Stimulated activated naive B cell treated with anti-CD40 and anti-IgM and Interleukin-4, amounts not matched to agents 10 μg/mL and 1 μg/mL and 100 μg/mL, for 72 hours (primary cell): ENCODE measurements at regions not wholly inside any gene's neighbourhood (a gene's known extent, or its start where the extent isn't known, plus 50 kb on each side); places are given as distances from the start of the nearest gene placed in this dataset.

Source experiments
- ATAC-seq, 2 donors: fragments of 150-1000 bp; cut with Tn5 transposase; replicated peaks; 2 replicates each; pipeline ENCODE4 v1.10.0; 2021; ENCODE audit warnings: moderate library complexity in 1 of 2
- DNase-seq: peaks from one replicate; pipeline ENCODE4 v3.0.0; 2021
- H3K27ac Mint-ChIP-seq: one replicate; pipeline ENCODE4 v1.8.0; 2022; ENCODE audit warnings: mild to moderate bottlenecking, mixed read lengths
- H3K27me3 Mint-ChIP-seq, 2 donors: one replicate each; pipeline ENCODE4 v1.8.0; 2022; ENCODE audit warnings: mixed read lengths in 2 of 2
- H3K36me3 Mint-ChIP-seq, 2 donors: one replicate each; pipeline ENCODE4 v1.8.0; 2022; ENCODE audit warnings: mixed read lengths in 2 of 2, mild to moderate bottlenecking in 1 of 2
- H3K4me1 Mint-ChIP-seq, 2 donors: one replicate each; pipeline ENCODE4 v1.8.0; 2022; ENCODE audit warnings: mixed read lengths in 2 of 2, mild to moderate bottlenecking in 1 of 2
- H3K4me3 Mint-ChIP-seq, 2 donors: one replicate each; pipeline ENCODE4 v1.8.0; 2022; ENCODE audit warnings: mild to moderate bottlenecking in 2 of 2, mixed read lengths in 2 of 2, moderate library complexity in 1 of 2
- H3K9me3 Mint-ChIP-seq, 2 donors: one replicate each; pipeline ENCODE4 v1.8.0; 2022; ENCODE audit warnings: mixed read lengths in 2 of 2, mild to moderate bottlenecking in 1 of 2

DNA sequence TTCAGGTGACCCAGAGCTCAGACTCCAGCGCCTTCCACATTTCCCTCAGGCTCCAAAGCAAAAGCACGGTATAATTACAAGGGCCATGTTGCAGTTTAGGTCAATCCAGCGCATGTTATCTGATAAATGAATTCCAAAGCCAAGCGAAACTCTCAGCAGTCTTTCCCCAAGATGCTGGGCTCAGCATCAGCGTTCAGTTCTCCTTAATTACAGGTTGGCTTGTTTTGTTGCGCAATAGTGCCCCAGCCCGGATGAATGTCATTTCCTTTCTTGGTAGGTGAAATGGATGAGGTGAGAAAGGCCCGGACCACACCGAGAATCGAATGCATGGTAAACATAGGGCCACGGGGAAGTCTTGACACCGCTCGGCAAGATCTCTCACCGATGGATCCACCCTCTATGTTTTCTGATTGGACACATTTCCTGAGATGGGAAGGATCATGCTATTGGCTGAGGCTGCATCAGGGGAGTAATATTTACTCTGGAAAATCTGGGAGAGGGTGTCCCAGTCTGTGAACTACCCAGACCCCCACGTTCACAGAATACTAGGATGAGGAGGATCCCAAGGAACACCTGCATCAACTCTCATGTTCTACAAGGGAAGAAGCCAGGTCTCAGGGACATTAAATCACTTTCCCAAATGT, 221.2 kb upstream of the ANKRD55 start:
- Mint-ChIP-seq H3K27ac (no peak overlapping the region), H3K4me1 (peaks cover 4 to 24% of the 10 kb centered on the region in 2 donors), H3K9me3 (no peaks in the 10 kb centered on the region), H3K27me3 (no peaks in the 10 kb centered on the region), H3K36me3 (no peaks in the 10 kb centered on the region), H3K4me3 (no peak overlapping the region)
- DNase-seq (no peak), ATAC-seq (no peak)

DNA sequence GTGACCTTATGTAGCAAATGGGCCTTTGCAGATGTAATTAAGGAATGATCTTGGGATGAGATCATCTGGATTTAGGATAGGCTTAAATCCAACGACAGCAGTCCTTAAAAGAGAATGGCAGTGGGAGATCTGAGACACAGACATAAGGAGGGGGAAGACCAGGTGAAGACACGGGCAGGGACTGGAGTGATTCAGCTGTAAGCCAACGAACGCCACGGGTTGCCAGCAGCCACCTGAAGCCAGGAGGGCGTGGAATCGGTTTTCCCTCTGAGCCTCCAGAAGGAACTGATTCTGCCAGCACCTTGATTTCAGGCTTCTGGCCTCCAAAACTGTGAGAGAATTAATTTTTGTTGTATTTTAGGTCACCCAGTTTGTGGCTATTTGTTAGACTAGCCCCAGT, 218.6 kb upstream of the ANKRD55 start:
- Mint-ChIP-seq H3K27ac (no peak overlapping the region), H3K4me3 (no peak overlapping the region), H3K9me3 (peaks cover 3 to 4% of the 10 kb centered on the region in 2 donors), H3K36me3 (no peaks in the 10 kb centered on the region), H3K27me3 (no peaks in the 10 kb centered on the region), H3K4me1 (peaks cover 7 to 31% of the 10 kb centered on the region in 2 donors)
- no peak for ATAC-seq
- no peak for DNase-seq

DNA sequence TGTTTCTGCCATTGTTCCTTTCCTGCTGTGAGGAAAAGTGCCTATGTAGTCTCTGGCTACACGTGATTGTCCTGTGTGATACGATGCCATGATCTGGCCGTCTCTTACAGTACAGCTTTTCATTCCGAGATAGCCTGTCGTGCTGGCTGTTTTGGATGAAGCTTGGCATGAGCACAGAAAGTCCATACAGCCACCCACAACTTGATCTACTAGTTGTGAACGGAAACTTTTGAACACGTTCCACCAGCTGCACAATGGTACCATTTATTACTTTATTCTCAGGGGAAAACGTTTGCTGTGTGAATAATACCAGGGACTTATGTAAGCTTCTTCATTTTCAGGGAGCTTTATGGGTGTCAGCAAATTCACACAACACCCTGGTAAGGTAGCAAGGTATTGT, 217.6 kb upstream of the ANKRD55 start:
- no peaks in the 10 kb centered on the region for H3K27me3 Mint-ChIP-seq

DNA sequence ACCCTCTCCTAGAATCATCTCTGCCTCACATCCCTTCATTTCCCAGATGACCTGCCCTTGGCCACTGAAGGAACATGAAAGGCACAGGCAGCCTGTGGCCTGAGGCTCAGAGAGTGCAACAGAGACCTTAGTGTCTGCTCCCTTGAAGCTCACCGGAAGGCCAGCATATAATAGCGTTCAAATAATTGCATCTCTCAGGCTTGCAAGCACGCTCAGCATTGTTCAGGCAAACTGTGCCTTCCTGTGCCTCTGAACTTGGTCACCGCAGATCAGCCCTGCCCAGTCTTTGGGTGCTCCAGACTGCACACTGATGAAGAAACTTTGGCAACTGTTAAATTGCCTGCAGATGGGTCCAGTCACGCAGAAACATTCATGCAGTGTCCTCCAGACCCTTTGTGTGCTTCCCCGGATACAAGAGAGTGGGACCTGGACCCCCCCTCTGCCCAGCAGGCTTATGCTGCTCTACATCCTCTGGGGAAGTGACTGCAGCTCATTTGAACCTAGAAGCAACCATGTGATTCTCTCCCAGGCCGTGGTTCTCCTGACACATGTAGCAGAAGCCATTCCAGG, 216.0 kb upstream of the ANKRD55 start:
- Mint-ChIP-seq H3K4me3 (no peak overlapping the region), H3K4me1 (peaks cover 4 to 24% of the 10 kb centered on the region in 2 donors), H3K36me3 (no peaks in the 10 kb centered on the region), H3K27ac (no peak overlapping the region), H3K9me3 (peaks cover 3 to 4% of the 10 kb centered on the region in 2 donors), H3K27me3 (no peaks in the 10 kb centered on the region)
- ATAC-seq (no peak), DNase-seq (no peak)

More for the DNA sequence above, 217.6 kb upstream of the ANKRD55 start:
- no peaks in the 10 kb centered on the region for H3K36me3 Mint-ChIP-seq
- peaks cover 3 to 4% of the 10 kb centered on the region in 2 donors for H3K9me3 Mint-ChIP-seq
- DNase-seq = no peak
- H3K4me3 Mint-ChIP-seq = no peak overlapping the region
- ATAC-seq = no peak
- no peak overlapping the region for H3K27ac Mint-ChIP-seq
- H3K4me1 Mint-ChIP-seq = peaks cover 7 to 25% of the 10 kb centered on the region in 2 donors

DNA sequence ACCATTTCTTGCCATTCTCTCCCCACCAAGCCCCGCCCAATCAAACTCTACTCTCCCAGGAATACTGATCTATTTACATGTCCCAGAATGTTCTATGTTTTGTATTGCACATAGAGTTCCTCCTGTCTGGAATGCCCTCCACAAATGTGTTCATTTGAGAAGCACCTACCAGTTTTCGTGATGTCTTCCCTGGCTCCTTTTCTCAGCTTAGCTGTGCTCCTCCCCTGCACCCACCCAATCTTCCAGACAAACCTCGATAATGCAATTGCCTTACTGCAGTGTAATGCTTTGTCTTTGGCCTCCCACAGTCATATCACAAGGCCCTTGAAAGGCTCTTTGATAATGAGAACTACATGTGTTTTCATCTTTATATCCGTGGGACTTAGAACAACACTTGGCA, 214.5 kb upstream of the ANKRD55 start:
- no peak for DNase-seq
- peaks cover 3 to 24% of the 10 kb centered on the region in 2 donors for H3K4me1 Mint-ChIP-seq
- no peaks in the 10 kb centered on the region for H3K36me3 Mint-ChIP-seq
- H3K27ac Mint-ChIP-seq = no peak overlapping the region
- H3K27me3 Mint-ChIP-seq = no peaks in the 10 kb centered on the region
- no peak for ATAC-seq
- no peak overlapping the region for H3K4me3 Mint-ChIP-seq
- H3K9me3 Mint-ChIP-seq = peaks cover 3 to 4% of the 10 kb centered on the region in 2 donors

DNA sequence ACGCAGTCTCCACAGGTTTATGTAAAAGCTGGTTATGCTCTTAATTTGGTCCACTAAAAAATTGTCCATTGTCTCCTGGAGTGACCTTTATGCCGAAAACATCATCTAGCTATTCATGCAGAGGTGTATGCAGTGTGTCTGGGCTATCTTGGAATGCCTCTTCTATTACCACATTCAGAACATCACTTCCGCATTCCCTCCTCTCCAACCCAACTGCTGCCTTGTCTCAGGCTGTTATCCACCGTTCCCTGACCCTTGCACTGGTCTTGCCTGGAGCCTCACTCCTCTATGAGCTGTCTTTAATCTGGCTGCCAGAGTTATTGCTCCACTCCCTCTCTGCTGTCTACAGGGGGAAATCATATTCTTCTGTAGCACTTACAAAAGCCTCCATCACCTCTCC, 214.1 kb upstream of the ANKRD55 start:
- no peak overlapping the region for H3K27ac Mint-ChIP-seq
- H3K9me3 Mint-ChIP-seq = peaks cover 3 to 4% of the 10 kb centered on the region in 2 donors
- DNase-seq = no peak
- no peak for ATAC-seq
- H3K4me1 Mint-ChIP-seq = peaks cover 3 to 24% of the 10 kb centered on the region in 2 donors
- H3K36me3 Mint-ChIP-seq = no peaks in the 10 kb centered on the region
- no peak overlapping the region for H3K4me3 Mint-ChIP-seq
- no peaks in the 10 kb centered on the region for H3K27me3 Mint-ChIP-seq

DNA sequence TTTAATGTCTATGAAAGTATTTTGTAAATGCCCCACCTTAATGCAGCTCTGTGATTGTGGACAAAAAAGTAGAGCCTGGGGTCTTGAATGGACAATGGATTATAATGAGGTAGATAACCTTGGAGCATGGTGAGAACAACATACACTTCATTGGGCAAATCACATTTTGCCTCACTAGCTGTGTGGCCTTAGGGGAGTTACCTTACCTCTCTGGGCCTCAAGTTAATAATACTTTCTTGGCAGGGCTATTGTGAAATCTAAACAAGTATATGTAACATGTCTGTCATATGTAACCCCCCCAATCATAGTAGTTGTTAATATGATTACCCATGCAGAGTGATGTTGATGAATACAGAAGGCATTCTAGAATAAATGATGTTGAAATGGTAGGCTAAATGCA, 213.6 kb upstream of the ANKRD55 start:
- DNase-seq (no peak), ATAC-seq (no peak)
- Mint-ChIP-seq H3K36me3 (no peaks in the 10 kb centered on the region), H3K27ac (no peak overlapping the region), H3K27me3 (no peaks in the 10 kb centered on the region), H3K4me1 (peaks cover 3 to 24% of the 10 kb centered on the region in 2 donors), H3K4me3 (no peak overlapping the region), H3K9me3 (peaks cover 3 to 4% of the 10 kb centered on the region in 2 donors)

DNA sequence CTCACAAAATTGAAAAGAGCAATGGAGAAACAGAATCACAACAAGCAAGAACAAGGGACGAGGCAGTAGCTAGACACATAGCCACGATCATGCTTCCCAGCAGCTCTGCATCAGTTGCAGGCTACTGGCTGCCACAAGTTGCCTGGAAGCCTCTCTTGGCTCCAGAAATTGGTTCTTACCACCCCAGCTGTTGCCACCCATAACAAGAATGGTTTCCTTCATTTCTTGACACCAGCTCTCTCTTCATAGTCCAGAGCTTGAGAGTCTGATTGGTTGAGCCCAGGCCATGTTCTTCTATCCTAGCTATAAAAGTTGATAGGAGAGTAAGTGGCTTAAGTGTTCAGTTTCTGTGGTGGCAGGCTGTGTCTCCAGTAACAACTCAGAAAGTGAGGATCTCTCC, 210.7 kb upstream of the ANKRD55 start:
- Mint-ChIP-seq H3K9me3 (peaks cover 3 to 4% of the 10 kb centered on the region in 2 donors), H3K4me3 (no peak overlapping the region), H3K4me1 (peaks cover 3 to 12% of the 10 kb centered on the region in 2 donors), H3K27ac (no peak overlapping the region), H3K27me3 (no peaks in the 10 kb centered on the region), H3K36me3 (no peaks in the 10 kb centered on the region)
- ATAC-seq (no peak), DNase-seq (no peak)

DNA sequence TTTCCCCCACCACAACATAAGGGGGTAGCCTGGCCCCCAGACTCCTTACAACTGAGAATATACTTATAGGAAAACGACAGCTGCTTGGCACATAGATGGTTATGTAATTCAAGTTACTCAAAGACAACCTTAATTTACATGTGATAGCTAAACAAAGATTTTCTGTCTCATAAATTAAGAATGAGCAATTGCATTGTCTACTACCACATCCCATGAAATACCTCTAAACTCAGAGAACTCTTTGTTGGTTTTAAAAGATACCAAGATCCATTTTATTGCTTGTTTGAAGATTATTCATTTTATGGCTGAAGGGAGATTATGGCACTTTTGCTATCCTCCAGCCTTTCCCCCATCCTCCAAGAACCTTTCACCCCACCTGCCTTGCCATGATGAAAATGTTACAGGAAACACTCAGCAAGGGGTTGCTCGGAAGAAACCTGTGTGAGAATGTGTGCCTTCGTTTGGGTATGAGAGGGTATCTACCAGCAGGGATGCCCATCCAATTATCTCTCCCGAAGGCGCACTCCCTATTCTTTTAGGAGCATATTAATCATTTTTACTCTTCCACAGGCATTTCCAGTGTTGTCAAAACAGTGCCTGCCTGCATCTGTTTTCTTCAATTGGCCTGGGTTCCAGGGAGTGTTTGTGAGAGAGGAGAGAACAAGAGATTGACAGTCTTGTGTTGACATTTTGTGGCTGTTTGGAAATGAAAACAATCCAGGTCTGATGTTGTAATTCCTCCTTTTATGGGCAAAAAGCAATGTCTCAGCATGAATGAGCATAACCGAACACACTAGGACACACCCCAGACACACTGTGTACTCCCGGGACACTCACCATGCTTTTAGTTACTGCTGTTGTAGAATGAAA, 208.0 kb upstream of the ANKRD55 start:
- H3K36me3 Mint-ChIP-seq = no peaks in the 10 kb centered on the region
- H3K27ac Mint-ChIP-seq = no peak overlapping the region
- no peaks in the 10 kb centered on the region for H3K9me3 Mint-ChIP-seq
- DNase-seq (no peak), ATAC-seq (no peak)
- no peak overlapping the region for H3K4me3 Mint-ChIP-seq
- no peaks in the 10 kb centered on the region for H3K27me3 Mint-ChIP-seq
- peaks cover 4 to 6% of the 10 kb centered on the region in 2 donors for H3K4me1 Mint-ChIP-seq

DNA sequence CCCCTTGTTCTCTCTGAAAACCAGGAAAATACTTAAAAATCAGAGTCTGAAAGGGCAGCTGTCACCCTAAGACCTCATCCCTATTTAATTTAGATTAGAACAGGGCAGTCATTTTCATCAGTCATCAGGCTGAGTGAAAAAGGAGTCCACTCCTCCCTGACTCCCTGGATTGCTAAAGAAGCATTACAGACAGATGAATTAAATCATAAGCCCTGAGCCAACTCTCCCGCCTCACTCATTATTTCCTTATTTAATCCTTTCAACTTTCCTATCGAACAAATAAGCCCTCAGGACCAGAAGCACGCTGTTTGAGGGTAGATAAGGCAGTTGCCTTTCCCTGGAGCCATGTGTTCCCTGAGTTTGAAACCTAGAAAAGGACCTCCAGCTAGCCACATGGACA, 201.9 kb upstream of the ANKRD55 start:
- Mint-ChIP-seq H3K27me3 (no peaks in the 10 kb centered on the region), H3K9me3 (peaks cover 2 to 6% of the 10 kb centered on the region in 2 donors)

DNA sequence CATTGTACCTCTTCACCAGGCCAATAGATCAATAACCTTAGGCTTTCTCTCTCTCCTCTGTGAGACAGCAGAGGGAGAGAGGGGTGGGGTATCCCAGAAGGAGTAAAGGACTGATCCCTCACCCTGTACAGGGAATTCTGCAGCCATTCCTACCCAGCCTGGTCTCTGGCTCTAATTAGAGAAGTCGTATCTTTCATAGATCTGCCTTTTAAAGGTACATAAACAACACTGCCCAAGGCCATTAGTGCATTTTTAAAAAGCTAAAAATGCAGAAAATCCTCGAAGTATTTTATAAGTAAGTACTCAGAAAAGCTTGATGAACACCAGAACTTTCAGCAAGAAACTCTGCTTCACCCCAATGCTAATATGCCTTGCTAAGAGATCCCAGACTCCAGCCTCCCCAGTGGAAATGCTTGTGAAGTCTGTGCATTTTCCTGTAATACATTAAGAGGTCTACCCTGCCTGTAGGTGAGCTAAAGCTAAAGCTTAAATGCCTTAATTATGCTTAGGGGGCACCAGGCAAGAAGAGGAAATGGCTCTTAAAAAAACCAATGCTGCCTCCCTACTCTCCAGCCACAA, 200.0 kb upstream of the ANKRD55 start:
- H3K4me1 Mint-ChIP-seq = peaks cover 22 to 41% of the 10 kb centered on the region in 2 donors
- H3K4me3 Mint-ChIP-seq = no peak overlapping the region
- no peak for ATAC-seq
- H3K27me3 Mint-ChIP-seq = no peaks in the 10 kb centered on the region
- H3K36me3 Mint-ChIP-seq = no peaks in the 10 kb centered on the region
- DNase-seq = no peak
- peaks cover 2 to 6% of the 10 kb centered on the region in 2 donors for H3K9me3 Mint-ChIP-seq
- H3K27ac Mint-ChIP-seq = no peak overlapping the region

More for the DNA sequence above, 201.9 kb upstream of the ANKRD55 start:
- Mint-ChIP-seq H3K36me3 (no peaks in the 10 kb centered on the region), H3K4me3 (no peak overlapping the region), H3K27ac (no peak overlapping the region), H3K4me1 (peaks cover 20 to 38% of the 10 kb centered on the region in 2 donors)
- DNase-seq = no peak
- no peak for ATAC-seq

DNA sequence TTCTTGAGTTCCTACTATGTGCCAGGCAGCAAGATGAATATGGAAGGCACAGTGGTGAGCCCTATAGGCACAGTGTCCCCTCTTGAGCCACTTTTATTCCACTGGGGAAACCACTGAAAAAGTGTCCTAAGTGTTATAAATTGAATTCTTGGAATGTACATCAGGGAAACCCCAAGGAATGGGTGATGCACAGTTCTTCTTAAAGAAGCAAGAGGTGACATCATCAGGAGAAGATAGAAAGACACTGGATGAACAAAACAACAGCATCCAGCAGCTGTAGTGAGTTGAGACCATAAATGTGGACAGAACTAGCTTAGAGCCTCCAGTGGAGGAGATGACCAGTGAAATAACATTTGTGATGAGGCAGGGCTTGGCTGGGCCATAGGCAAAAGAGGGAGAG, 199.2 kb upstream of the ANKRD55 start:
- no peaks in the 10 kb centered on the region for H3K27me3 Mint-ChIP-seq
- ATAC-seq (no peak), DNase-seq (no peak)
- H3K27ac Mint-ChIP-seq = no peak overlapping the region
- H3K4me3 Mint-ChIP-seq = no peak overlapping the region
- no peaks in the 10 kb centered on the region for H3K36me3 Mint-ChIP-seq
- H3K9me3 Mint-ChIP-seq = peaks cover 2 to 6% of the 10 kb centered on the region in 2 donors
- H3K4me1 Mint-ChIP-seq = peaks cover 22 to 41% of the 10 kb centered on the region in 2 donors

DNA sequence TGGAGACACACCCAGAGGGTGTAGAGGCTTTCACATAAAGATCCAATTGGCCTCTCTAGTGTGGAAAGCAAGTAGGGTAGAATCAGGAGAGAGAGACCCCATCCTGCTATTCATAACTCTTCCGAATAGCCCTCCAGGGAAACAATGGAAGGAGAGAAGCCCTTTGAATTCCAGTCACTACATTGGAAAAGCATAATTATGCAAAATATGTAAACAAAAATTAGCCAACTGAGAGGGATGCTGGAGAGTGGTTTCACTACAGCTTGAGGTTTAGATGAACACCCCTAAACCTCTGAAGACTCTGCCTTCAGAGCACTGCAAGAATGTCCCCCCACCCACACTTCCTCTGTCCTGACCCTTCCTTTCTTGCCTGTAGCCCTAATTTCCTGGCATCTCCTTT, 197.3 kb upstream of the ANKRD55 start:
- DNase-seq = no peak
- Mint-ChIP-seq H3K9me3 (peaks cover 3 to 6% of the 10 kb centered on the region in 2 donors), H3K4me3 (no peak overlapping the region), H3K4me1 (peaks cover 21 to 32% of the 10 kb centered on the region in 2 donors), H3K27me3 (no peaks in the 10 kb centered on the region), H3K27ac (no peak overlapping the region), H3K36me3 (no peaks in the 10 kb centered on the region)
- no peak for ATAC-seq

DNA sequence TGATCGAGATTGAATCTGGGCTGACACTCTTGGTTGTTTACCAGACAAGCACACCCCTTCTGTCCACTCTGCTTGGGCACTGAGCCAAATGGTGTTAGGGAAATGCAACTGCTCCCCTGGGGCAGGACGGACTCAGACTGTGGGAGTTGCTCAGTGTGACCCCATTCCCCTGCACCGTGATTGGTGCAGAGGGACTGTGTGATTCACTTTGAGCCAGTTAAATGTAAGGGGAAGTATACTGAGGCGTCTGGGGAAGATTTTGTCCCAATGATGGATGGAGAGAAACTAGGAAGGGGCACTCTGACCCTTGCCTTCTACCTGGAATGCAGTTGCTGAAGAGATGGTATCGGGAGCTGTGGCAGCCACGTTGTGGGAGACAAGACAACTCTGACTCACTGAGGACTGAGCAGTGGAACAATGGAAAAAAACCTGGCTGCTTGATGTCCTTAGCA, 196.0 kb upstream of the ANKRD55 start:
- DNase-seq = no peak
- Mint-ChIP-seq H3K27ac (no peak overlapping the region), H3K27me3 (no peaks in the 10 kb centered on the region), H3K36me3 (no peaks in the 10 kb centered on the region), H3K9me3 (peaks cover 4 to 6% of the 10 kb centered on the region in 2 donors), H3K4me3 (no peak overlapping the region), H3K4me1 (peaks cover 18 to 29% of the 10 kb centered on the region in 2 donors)
- ATAC-seq = no peak
